HEK293 (cell line): ENCODE measurements at regions not wholly inside any gene's neighbourhood (a gene's known extent, or its start where the extent isn't known, plus 50 kb on each side); places are given as distances from the start of the nearest gene placed in this dataset.

Source experiments
- CTCF ChIP-seq: fragments of 450-650 bp; formaldehyde crosslinking; IDR thresholded peaks from 2 replicates; pipeline ENCODE4 v1.5.1; 2016; ENCODE audit warnings: missing biosample characterization, missing genetic modification characterization
- ELK4 ChIP-seq: IDR thresholded peaks from 2 replicates; pipeline ENCODE4 v1.6.1; 2011; ENCODE audit warnings: mild to moderate bottlenecking, low read depth, low read length, borderline replicate concordance
- INSM2 ChIP-seq: fragments of 450-650 bp; formaldehyde crosslinking; IDR thresholded peaks from 2 replicates; pipeline ENCODE4 v1.5.1; 2016; ENCODE audit warnings: missing biosample characterization, missing genetic modification characterization
- ZBTB10 ChIP-seq: fragments of 450-650 bp; formaldehyde crosslinking; IDR thresholded peaks from 2 replicates; pipeline ENCODE4 v1.5.1; 2016; ENCODE audit warnings: missing biosample characterization, missing genetic modification characterization
- ZBTB8A ChIP-seq: fragments of 450-650 bp; formaldehyde crosslinking; IDR thresholded peaks from 2 replicates; pipeline ENCODE4 v1.5.1; 2016; ENCODE audit warnings: missing biosample characterization, missing genetic modification characterization
- ZNF2 ChIP-seq: fragments of 450-650 bp; formaldehyde crosslinking; IDR thresholded peaks from 2 replicates; pipeline ENCODE4 v1.5.1; 2016; ENCODE audit warnings: missing biosample characterization, missing genetic modification characterization
- ZNF639 ChIP-seq: fragments of 450-650 bp; formaldehyde crosslinking; IDR thresholded peaks from 2 replicates; pipeline ENCODE4 v1.5.1; 2016; ENCODE audit warnings: missing biosample characterization, missing genetic modification characterization
- ZNF701 ChIP-seq: fragments of 450-650 bp; formaldehyde crosslinking; IDR thresholded peaks from 2 replicates; pipeline ENCODE4 v1.5.1; 2016; ENCODE audit warnings: missing biosample characterization, missing genetic modification characterization

- TF ChIP-seq ZBTB8A (tag by site-specific recombination): no peak
- no peak for TF ChIP-seq ZNF639 (tag by site-specific recombination)
- TF ChIP-seq ZBTB10 (tag by site-specific recombination): no peak
- no peak for TF ChIP-seq INSM2 (tag by site-specific recombination)
- no peak for TF ChIP-seq CTCF (tag by site-specific recombination)
- TF ChIP-seq ZNF2: no peak
- no peak for TF ChIP-seq ELK4
- TF ChIP-seq ZNF701 (tag by site-specific recombination): no peak
Measured at GRCh38 chr3:30288830-30289229, 317.6 kb upstream of the TGFBR2 start.
